ENCODE measurements at regions not wholly inside any gene's neighbourhood (a gene's known extent, or its start where the extent isn't known, plus 50 kb on each side); places are given as distances from the start of the nearest gene placed in this dataset.
A peak's percentile ranks its signal among the peaks of the same experiment; 100 is the strongest.

DNA sequence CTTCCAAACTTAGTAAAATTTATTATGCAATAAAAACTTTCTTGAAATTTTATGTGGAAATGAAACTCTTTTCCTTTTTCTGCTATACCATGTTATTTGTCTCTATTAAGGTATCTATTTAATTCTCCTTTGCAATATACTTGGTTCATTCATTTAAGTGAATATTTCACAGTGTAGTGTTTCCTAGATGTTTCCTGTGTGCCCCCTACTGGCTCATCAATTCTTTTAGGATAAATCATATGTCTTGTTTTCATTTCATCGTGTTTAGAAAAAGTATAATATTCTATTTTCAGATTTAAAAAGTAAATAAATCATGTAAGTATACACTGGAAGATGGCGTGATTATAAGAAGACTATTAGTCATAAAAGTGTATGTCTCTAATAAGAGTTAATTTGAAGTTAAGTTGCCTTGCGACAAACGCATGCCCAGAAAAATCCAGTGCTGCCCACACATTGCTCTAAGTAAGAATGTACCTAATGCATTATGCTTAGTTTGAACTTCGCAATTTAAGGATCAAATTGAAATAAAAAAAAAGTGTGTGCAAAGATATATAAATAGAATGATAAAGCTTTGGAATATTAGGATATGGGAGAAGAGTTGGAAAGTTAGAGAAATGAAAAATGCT is 525.4 kb downstream of the KCNJ3 start (continued):
- TF ChIP-seq, protein P1, sequence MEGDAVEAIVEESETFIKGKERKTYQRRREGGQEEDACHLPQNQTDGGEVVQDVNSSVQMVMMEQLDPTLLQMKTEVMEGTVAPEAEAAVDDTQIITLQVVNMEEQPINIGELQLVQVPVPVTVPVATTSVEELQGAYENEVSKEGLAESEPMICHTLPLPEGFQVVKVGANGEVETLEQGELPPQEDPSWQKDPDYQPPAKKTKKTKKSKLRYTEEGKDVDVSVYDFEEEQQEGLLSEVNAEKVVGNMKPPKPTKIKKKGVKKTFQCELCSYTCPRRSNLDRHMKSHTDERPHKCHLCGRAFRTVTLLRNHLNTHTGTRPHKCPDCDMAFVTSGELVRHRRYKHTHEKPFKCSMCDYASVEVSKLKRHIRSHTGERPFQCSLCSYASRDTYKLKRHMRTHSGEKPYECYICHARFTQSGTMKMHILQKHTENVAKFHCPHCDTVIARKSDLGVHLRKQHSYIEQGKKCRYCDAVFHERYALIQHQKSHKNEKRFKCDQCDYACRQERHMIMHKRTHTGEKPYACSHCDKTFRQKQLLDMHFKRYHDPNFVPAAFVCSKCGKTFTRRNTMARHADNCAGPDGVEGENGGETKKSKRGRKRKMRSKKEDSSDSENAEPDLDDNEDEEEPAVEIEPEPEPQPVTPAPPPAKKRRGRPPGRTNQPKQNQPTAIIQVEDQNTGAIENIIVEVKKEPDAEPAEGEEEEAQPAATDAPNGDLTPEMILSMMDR (IDR thresholded peaks at IDR 0.05 in 2 of 3, conservative IDR thresholded peaks at IDR 0.05 in 1 of 3; ENCODE audit: insufficient read depth in 2 of 3, low read depth in 1 of 3, low read length in 3 of 3) = peak in 1 of 3 experiments; percentile 41; a peak in 2 of 6 replicates
- TF ChIP-seq ZC3H8 (IDR thresholded peaks at IDR 0.05) = no peak
- 0 out of 2 replicates have a peak, but pooled peaks have one; percentile 9 for TF ChIP-seq ZNF316 (IDR thresholded peaks at IDR 0.05)
- TF ChIP-seq GTF2F1 (IDR thresholded peaks at IDR 0.05; ENCODE audit: low read depth, low read length) = no peak

DNA sequence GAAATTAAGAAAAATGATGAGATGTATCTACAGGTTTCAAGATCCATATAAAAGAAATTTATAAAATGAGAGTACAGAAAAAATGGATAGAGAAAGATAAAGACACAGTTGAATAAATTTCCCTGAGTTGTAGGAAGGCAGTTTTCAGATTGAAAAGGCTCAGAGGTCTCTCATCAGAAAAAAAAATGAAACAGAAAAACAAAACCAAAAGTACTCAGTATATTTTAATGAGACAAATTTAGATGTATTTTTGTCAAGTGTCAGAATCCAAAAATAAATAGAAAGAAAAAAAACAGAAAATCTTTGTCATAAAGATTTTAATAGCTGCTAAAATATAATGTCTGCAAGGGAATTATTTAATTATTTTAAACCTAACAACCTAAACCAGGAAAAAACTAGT is 520.5 kb downstream of the KCNJ3 start:
- H3K9me3 ChIP-seq (replicated peaks; ENCODE audit: control insufficient read depth, insufficient read depth, low read depth, low read length) = no peaks in the 10 kb centered on the region
- ATAC-seq = no peak
- no peaks in the 10 kb centered on the region for H3K36me3 ChIP-seq (ENCODE audit: control insufficient read depth, insufficient read depth, low read length)
- intact Hi-C loops (cut with micrococcal nuclease) (no loop called here), in situ Hi-C loops (cut with MboI) (no loop called here)
- FAIRE-seq = no peak
- no peak overlapping the region for H3K27ac ChIP-seq (ENCODE audit: extremely low read depth, low read depth, low read length)
- no peak overlapping the region for H3K4me2 ChIP-seq (ENCODE audit: insufficient read depth, low read length)
- ChIA-PET POLR2A (no interaction called here), CTCF (ENCODE audit: low intra/inter-chr PET ratio) (no interaction called here)
- BruUV-seq (replicated peaks) = no TSS peak
- no peaks in the 10 kb centered on the region for H3K79me2 ChIP-seq (ENCODE audit: control insufficient read depth, insufficient read depth, low read length)
- H3K9ac ChIP-seq (ENCODE audit: insufficient read depth in 1 of 2, low read depth in 2 of 2, low read length in 2 of 2) = no peak overlapping the region
- no peaks in the 10 kb centered on the region for H3K9me1 ChIP-seq (ENCODE audit: control insufficient read depth, insufficient read depth, low read length)
- TF ChIP-seq CLOCK (CRISPR knock-in tag; IDR thresholded peaks at IDR 0.05; ENCODE audit: borderline replicate concordance) (no peak), HOXB6 (CRISPR knock-in tag; IDR thresholded peaks at IDR 0.05; ENCODE audit: borderline replicate concordance) (no peak)
- TF ChIP-seq, protein P2, sequence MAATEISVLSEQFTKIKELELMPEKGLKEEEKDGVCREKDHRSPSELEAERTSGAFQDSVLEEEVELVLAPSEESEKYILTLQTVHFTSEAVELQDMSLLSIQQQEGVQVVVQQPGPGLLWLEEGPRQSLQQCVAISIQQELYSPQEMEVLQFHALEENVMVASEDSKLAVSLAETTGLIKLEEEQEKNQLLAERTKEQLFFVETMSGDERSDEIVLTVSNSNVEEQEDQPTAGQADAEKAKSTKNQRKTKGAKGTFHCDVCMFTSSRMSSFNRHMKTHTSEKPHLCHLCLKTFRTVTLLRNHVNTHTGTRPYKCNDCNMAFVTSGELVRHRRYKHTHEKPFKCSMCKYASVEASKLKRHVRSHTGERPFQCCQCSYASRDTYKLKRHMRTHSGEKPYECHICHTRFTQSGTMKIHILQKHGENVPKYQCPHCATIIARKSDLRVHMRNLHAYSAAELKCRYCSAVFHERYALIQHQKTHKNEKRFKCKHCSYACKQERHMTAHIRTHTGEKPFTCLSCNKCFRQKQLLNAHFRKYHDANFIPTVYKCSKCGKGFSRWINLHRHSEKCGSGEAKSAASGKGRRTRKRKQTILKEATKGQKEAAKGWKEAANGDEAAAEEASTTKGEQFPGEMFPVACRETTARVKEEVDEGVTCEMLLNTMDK (IDR thresholded peaks at IDR 0.05; ENCODE audit: borderline replicate concordance, insufficient read depth, low read depth, low read length, poor library complexity, severe bottlenecking) = no peak
- no peak overlapping the region for H2AFZ ChIP-seq (ENCODE audit: low read depth, low read length)
- H4K20me1 ChIP-seq (replicated peaks; ENCODE audit: control insufficient read depth, insufficient read depth, low read length) = no peaks in the 10 kb centered on the region
- DNase-seq (ENCODE audit: extremely low read depth in 1 of 4, low spot score in 3 of 4) = no peak
- H3K27me3 ChIP-seq (ENCODE audit: control insufficient read depth in 2 of 2, insufficient read depth in 2 of 2, low read length in 2 of 2) = no peaks in the 10 kb centered on the region
- no peak overlapping the region for H3K4me3 ChIP-seq
- H3K4me1 ChIP-seq (replicated peaks in 1 of 2; ENCODE audit: control insufficient read depth in 2 of 2, insufficient read depth in 2 of 2, low read length in 2 of 2) = no peaks in the 10 kb centered on the region

Data from K562 (cell line).